GM21619 (cell line): ENCODE measurements at regions not wholly inside any gene's neighbourhood (a gene's known extent, or its start where the extent isn't known, plus 50 kb on each side); places are given as distances from the start of the nearest gene placed in this dataset.
A peak's percentile ranks its signal among the peaks of the same experiment; 100 is the strongest.
"Not testable (repeated sequence)": the region's sequence is repeated elsewhere in the genome, so short reads cannot be mapped to it uniquely, and the experiment has no call there.

Source experiments
- ATAC-seq: cut with Tn5 transposase; IDR thresholded peaks from one replicate; pipeline ENCODE4 v1.9.1; 2021; ENCODE audit not compliant: unreplicated experiment

DNA sequence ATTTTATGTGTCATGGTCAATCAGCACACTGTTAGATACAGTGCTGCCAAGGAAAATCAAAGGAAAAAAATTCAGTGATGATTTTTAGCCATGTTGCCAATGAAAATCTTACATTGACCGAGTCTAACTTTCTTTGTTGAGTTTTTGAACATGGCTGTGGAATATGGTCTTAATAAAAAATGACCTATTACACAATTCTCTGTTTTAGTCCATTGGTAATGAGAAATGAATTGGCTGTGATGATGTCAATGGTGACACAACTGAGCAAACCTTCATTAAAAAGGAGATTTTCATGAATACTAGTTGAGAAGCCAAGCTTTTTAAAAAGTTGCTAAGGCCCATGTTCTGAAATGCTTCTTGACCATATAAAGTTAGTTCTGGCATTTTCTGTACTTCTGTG, 225.9 kb upstream of the GYPA start:
- ATAC-seq: no peak

DNA sequence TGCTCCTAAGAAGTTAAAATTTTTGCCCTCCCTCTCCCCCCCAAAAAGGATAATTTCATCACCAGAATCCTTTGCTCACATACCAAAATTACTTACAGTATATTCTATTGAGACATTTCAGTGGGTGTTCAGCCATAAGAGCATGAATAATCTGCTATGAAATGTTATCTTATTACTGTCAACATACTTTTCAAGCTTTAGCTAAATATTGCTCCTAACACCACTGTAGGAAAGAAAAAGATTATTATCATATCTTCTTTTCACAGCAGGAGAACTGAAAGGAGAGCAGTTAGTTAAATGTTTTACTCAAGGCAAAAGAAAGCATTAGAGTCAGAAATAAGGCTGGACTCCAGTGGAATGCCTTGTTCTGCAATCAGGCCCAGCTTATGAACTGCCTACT, 231.0 kb upstream of the GYPA start:
- no peak for ATAC-seq

DNA sequence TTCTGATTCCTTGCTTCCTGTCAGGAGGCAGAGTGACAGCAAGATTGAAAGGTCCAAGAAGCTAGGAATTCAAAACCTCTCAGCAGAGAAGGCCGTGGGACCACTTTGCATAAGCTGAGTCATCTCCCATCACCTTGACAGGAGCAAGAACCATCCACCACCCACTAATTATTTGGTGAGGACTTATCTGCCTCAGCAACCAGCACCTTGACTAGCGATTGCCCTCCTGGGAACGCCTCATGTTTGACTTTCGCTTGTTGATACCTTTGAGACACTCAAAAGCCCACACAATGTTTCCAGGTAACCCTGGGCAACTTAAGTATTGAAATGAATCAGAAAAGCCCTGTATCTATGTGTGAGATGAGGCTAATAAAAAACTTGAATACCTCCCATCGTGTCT, 233.5 kb upstream of the GYPA start:
- ATAC-seq: peak; percentile 91

DNA sequence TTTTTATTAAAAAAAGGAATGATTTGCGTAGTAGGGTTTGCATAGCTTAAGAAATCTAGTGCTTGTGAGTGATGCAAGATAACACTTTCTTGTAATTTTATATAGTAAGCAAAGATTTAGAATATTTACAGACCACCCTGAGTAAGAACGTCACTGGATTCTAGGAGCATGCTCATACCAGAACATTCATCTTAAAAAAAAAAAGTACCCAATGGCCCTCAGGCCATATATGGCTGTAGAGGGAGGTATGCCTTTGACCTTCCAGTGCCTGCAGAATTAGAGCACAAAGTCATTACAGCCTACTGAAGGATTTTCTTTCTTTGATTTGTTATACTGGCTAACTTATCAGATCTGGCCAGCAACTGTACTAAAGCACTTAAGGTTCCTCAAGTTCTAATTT, 236.3 kb upstream of the GYPA start:
- ATAC-seq: no peak

DNA sequence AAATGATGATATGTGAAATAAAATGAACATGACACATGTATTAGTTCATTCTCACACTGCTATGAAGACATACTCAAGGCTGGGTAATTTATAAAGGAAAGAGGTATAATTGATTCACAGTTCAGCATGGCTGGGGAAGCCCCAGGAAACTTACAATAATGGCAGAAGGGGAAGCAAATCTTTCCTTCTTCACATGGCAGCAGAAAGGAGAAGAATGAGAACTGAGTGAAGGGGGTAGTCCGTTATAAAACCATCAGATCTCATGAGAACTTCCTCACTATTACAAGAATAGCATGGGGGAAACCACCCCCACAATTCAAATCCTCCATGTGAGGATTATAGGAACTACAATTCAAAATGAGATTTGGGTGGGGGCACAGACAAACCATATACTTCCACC, 243.9 kb upstream of the GYPA start:
- ATAC-seq: no peak

GRCh38 chr4:144399927-144400326, 246.0 kb upstream of the HHIP start:
- ATAC-seq: peak; percentile 66

- ATAC-seq: no peak
These were observed 243.8 kb upstream of the HHIP start for GRCh38 chr4:144402176-144402575.

DNA sequence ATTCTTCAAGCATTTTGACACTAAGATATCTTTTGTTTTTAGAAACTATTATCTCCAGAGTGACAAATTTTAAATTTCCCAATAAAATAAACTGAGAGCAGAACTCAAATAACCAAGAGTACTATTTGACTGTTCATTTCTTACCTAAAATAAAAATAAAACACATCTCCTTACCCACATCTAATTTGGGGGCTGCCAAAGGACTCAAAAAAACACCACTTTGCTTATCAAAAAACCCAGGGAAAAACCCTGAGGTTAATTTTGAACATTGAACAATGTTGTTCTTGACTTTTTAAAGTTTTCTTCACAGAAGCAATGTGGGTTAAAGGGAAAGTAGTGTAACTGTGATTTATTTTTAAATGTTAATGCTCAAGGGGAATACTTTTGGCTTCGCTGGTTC, 243.0 kb upstream of the HHIP start:
- ATAC-seq: no peak

DNA sequence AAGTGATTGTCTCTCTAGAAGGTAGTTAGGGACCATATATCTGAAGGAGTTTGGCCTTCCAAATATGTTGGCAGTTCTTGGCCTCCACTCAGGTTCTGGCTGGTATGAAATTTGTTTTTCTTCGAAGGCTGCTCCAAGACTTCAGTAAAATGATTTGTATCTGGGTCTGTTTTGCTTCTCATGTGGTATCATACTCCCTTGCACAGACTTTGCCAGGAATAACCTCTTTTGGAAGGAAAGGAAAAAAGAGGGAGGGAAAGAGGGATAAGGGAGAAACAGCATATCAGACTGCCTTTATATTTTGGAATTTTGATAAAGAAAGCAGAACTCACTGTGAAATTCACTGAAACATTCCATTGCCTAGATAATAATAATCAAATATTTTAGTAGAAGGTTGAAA, 242.1 kb upstream of the HHIP start:
- ATAC-seq: no peak

GRCh38 chr4:144409525-144409924, 236.4 kb upstream of the HHIP start:
- ATAC-seq: no peak

DNA sequence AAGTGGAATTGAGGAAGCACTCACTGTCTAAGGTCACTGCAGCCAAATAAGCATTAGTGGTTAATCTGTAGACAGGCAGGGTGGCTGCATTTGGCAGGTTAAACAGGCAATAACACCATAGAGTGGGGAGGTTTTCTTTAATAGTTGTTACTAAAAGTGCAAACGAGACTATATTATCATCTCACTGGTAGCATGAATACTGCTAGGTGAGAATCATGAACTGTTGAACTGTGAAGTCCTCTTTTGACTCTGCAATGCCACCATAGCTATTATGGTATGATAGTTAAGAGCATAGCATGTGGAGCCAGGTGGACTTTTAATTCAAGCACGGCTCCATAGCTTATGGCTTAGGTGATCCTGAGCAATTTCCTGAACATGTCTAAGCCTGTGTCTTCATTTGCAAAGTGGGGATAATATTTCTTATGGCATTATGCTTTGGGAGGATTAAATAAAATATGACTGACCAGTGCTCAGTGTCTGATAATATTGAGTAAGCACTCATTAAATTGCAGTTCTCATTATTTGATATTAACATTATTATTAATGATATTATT, 235.6 kb upstream of the HHIP start:
- no peak for ATAC-seq

DNA sequence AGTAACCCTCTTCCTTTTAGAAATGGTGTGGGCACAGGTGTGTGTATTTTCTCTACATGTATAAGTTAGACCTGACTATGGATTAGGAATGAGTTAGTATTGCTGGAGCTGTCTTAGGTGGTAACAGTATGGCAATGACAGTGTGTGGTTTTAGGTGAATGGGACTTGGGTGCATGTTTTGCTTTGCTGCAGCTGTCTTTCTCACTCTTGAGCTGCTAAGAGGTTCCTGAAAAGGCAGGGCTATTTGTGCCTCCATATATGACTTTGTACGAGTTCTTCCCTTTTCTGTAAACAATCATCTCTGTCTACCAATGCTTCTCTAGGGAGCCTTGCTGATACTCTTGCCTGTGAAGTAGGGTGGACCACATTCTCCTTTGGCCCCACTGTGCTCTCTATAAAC, 234.8 kb upstream of the HHIP start:
- no peak for ATAC-seq

GRCh38 chr4:144411700-144412099, 234.3 kb upstream of the HHIP start:
- peak; percentile 68 for ATAC-seq

DNA sequence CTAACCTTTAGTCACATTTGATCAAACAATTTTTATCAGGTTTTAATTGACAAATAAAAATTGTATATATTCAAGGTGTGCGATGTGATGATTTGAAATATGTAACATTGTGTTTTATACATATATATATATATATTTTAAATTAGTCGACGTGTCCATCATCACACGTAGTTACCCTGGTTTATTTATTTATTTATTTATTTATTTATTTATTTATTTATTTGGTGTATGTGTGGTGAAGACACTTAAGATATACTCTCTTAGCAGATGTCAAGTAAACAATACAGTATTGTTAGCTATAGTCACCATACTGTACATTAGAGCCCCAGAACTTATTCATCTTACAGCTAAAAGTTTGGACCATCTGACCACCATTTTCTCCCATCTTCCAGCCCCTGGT, 224.9 kb upstream of the HHIP start:
- ATAC-seq: no peak

DNA sequence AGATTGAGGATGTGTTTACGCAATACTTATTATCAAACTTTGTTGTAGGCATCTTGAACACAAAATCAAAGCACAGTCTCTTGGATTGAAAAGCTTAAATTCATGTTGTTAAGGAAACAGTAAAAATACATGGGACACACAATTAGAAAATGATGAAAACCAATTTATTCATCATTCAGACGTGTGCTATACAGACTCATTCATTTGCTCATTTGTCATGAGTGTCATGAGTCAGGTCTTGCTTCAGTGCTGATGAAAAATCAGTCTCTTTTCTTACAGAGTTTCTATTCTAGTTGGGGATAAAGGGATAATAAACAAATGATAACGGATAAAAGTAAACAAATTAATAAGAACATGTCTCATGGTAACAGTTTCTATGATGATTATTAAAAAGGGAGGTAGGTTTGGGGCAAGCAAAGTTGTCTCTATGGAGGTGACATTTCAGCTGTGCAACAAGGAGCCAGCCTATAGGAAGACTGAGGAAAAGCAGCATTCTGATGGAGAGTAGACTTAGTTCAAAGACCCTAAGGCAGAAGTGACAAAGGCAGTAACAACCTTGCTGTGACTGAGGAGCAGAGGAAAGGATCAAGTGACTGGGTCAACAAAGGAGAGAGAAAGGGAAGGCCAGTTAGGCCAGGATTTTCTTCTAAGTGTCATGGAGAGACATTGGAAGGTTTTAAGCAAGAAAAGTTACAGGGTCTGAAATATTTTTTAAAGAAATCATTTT, 224.0 kb upstream of the HHIP start:
- no peak for ATAC-seq

DNA sequence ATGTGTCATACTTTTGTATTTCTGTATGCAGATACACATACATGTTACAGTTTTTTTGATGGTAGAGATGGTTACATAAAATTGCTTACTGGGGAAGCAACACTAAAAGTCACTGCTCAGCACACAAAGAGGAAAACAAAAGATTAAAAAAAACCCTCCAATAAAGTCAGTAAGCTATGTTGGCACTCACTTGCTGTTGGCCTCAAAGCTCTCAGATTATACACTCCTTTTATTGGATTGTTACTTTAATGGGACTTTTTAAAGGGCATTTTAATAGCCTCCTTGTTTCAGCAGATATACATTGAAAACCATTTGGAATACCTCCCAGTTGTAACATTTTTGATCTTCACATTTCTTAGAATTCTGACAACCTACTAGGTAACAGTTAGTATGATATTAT, 222.0 kb upstream of the HHIP start:
- no peak for ATAC-seq

DNA sequence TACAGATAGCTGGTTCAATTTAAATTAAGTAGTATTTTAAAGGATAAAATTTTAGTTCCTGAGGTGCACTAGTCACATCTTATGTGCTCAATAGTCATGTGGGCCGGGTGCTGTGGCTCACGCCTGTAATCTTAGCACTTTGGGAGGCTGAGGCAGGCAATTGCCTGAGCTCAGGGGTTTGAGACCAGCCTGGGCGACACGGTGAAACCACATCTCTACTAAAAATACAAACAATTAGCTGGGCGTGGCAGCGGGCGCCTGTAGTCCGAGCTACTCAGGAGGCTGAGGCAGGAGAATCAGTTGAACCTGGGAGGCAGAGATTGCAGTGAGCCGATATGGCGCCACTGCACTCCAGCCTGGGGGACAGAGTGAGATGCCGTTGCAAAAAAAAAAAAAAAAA, 219.9 kb upstream of the HHIP start:
- ATAC-seq: not testable (repeated sequence)

DNA sequence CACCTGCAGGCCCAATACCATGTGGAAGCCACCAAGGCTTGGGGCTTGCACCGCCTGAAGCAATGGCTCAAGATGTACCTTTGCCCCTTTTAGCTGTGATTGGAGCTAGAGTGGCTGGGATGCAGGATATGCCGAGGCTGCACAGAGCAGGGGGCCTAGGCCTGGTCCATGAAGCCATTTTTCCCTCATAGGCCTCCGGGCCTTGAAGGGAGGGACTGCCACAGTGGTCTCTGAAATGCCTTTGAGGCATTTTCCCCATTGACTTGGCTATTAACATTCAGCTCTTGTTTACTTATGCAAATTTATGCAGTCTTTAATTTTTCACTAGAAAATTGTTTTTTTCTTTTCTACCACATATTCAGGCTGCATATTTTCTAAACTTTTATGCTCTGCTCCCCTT, 203.2 kb upstream of the HHIP start:
- no peak for ATAC-seq

GRCh38 chr4:144449611-144450010, 196.3 kb upstream of the HHIP start:
- no peak for ATAC-seq

- no peak for ATAC-seq
These were observed 195.4 kb upstream of the HHIP start for GRCh38 chr4:144450526-144450925.

- no peak for ATAC-seq
These were observed 194.0 kb upstream of the HHIP start for GRCh38 chr4:144451766-144452450.

DNA sequence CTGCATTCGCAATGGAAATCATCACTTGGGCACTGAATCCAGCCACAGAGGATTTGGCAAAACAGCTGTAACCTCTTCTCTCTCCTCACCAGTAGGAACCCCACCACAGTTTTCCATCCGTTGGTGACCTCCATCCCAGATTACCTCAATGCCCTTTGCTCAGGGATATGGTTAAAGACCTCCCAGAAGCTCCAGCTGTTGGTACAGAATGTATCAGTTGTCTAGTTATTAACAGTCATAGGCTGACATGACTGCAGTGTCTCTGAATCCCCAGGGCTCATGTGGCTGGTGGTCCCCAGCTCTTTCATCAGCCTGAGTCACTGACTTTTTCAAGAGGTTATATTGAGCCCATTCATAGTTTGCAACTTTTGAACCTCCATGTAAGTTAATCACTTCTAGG, 189.8 kb upstream of the HHIP start:
- no peak for ATAC-seq

DNA sequence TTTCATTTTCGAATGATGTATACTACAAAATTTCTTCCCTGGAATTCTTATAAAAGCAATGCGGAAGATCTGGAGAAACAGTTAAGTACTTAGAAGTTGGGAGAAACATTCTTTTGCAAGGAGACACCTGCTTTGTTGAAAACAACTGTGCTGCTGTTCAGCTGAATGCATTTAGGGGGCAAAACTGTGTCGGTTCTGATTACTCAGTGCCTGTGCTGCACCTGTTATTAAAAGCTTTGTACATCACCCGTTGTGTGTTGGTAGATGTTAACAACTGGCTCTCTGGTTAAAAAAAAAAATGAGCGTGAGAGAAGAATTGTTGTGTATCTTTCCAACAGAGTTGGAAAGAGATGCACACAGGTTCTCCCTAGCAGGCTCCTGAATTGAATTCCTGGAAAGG, 184.1 kb upstream of the HHIP start:
- no peak for ATAC-seq
